Tibial artery (tissue), 4 donors: ENCODE measurements at regions not wholly inside any gene's neighbourhood (a gene's known extent, or its start where the extent isn't known, plus 50 kb on each side); places are given as distances from the start of the nearest gene placed in this dataset.
"Not testable (repeated sequence)": the region's sequence is repeated elsewhere in the genome, so short reads cannot be mapped to it uniquely, and the experiment has no call there.

Experiments used
- DNase-seq, 2 donors: peaks; one replicate each; pipeline ENCODE4 v3.0.0-alpha.2; 2019
- H3K27ac ChIP-seq, 2 donors: fragments of 200-600 bp; sonication (generic) in 1 of 2; 1 replicate in 1 of 2; 2 replicates in 1 of 2; pipeline ENCODE4 v1.5.1; 2018 to 2019; ENCODE audit warnings: mild to moderate bottlenecking in 1 of 2
- H3K27me3 ChIP-seq, 2 donors: fragments of 200-600 bp; sonication (generic) in 1 of 2; one replicate each; pipeline versions ENCODE4 v1.5.1 to v1.6.0; 2016 to 2019
- H3K36me3 ChIP-seq, 3 donors: fragments of 200-600 bp; sonication (generic) in 2 of 3; one replicate each; pipeline ENCODE4 v1.5.1; 2016 to 2019; ENCODE audit warnings: mild to moderate bottlenecking in 2 of 3
- H3K4me1 ChIP-seq, 4 donors: fragments of 200-600 bp; sonication (generic) in 2 of 4; 1 replicate in 3 of 4; 2 replicates in 1 of 4; pipeline ENCODE4 v1.5.1; 2016 to 2019
- H3K4me3 ChIP-seq, 2 donors: fragments of 200-600 bp; sonication (generic) in 1 of 2; 1 replicate in 1 of 2; 2 replicates in 1 of 2; pipeline ENCODE4 v1.5.1; 2018 to 2019; ENCODE audit warnings: mild to moderate bottlenecking in 2 of 2
- H3K9me3 ChIP-seq, 3 donors: fragments of 200-600 bp; sonication (generic) in 1 of 3; one replicate each; pipeline ENCODE4 v1.5.1; 2016 to 2019
- CTCF ChIP-seq, 2 experiments: fragments of 200-600 bp in 1 of 2; fragments of 450-650 bp in 1 of 2; IDR thresholded peaks; one replicate each; pipeline ENCODE4 v1.5.1; 2017 to 2019; ENCODE audit warnings: antibody characterized with exemption in 2 of 2, mild to moderate bottlenecking in 1 of 2, moderate library complexity in 1 of 2
- intact Hi-C: fragments of 100-400 bp; cut with DNase I; formaldehyde crosslinking; loops from one replicate; pipeline ENCODE4 v1.15.0; 2023; ENCODE audit warnings: low total_unique reads

- H3K4me1 ChIP-seq, result no peaks in the 10 kb centered on the region
- no peak overlapping the region for H3K27ac ChIP-seq
- H3K4me3 ChIP-seq, result no peak overlapping the region
- no peaks in the 10 kb centered on the region for H3K9me3 ChIP-seq
- no peak for TF ChIP-seq CTCF (IDR thresholded peaks at IDR 0.05)
- no peaks in the 10 kb centered on the region for H3K36me3 ChIP-seq
- no peak for DNase-seq
- no peaks in the 10 kb centered on the region for H3K27me3 ChIP-seq
- intact Hi-C loops, result no loop called here
Observed at GRCh38 chr1:240722788-240723187, 110.8 kb upstream of the GREM2 start.

GRCh38 chr1:240720976-240721375, 109.0 kb upstream of the GREM2 start:
- intact Hi-C loops, result no loop called here
- Histone ChIP-seq H3K27ac (no peak overlapping the region), H3K36me3 (no peaks in the 10 kb centered on the region), H3K9me3 (no peaks in the 10 kb centered on the region), H3K4me3 (no peak overlapping the region), H3K27me3 (no peaks in the 10 kb centered on the region), H3K4me1 (no peaks in the 10 kb centered on the region)
- no peak for DNase-seq
- no peak for TF ChIP-seq CTCF (IDR thresholded peaks at IDR 0.05)

- H3K27ac ChIP-seq, result no peak overlapping the region
Observed at GRCh38 chr1:240719953-240720700, 108.2 kb upstream of the GREM2 start.

GRCh38 chr1:240716538-240716937, 104.6 kb upstream of the GREM2 start:
- H3K4me3 ChIP-seq, H3K36me3 ChIP-seq, DNase-seq, H3K9me3 ChIP-seq, H3K4me1 ChIP-seq, intact Hi-C loops, H3K27me3 ChIP-seq, H3K27ac ChIP-seq: not testable (repeated sequence)

More at GRCh38 chr1:240719953-240720700, 108.2 kb upstream of the GREM2 start:
- no peak for TF ChIP-seq CTCF (IDR thresholded peaks at IDR 0.05)
- Histone ChIP-seq H3K27me3 (no peaks in the 10 kb centered on the region), H3K4me3 (no peak overlapping the region), H3K9me3 (no peaks in the 10 kb centered on the region), H3K4me1 (no peaks in the 10 kb centered on the region), H3K36me3 (no peaks in the 10 kb centered on the region)
- DNase-seq, result no peak
- intact Hi-C loops, result no loop called here

GRCh38 chr1:240714568-240715292, 102.8 kb upstream of the GREM2 start:
- DNase-seq, result no peak
- no peak overlapping the region for H3K4me3 ChIP-seq
- no peaks in the 10 kb centered on the region for H3K9me3 ChIP-seq
- no peak for TF ChIP-seq CTCF (IDR thresholded peaks at IDR 0.05)
- H3K4me1 ChIP-seq, result no peaks in the 10 kb centered on the region
- intact Hi-C loops, result no loop called here
- H3K36me3 ChIP-seq, result no peaks in the 10 kb centered on the region
- H3K27ac ChIP-seq, result no peak overlapping the region
- H3K27me3 ChIP-seq, result no peaks in the 10 kb centered on the region

- Histone ChIP-seq H3K9me3 (no peaks in the 10 kb centered on the region), H3K27me3 (no peaks in the 10 kb centered on the region)
Observed at GRCh38 chr1:240712014-240712731, 100.2 kb upstream of the GREM2 start.

More at GRCh38 chr1:240712014-240712731, 100.2 kb upstream of the GREM2 start:
- no peak for TF ChIP-seq CTCF (IDR thresholded peaks at IDR 0.05)
- Histone ChIP-seq H3K4me3 (no peak overlapping the region), H3K4me1 (no peaks in the 10 kb centered on the region), H3K27ac (no peak overlapping the region), H3K36me3 (no peaks in the 10 kb centered on the region)
- intact Hi-C loops, result no loop called here
- no peak for DNase-seq
